GM19467 (cell line): ENCODE measurements at regions not wholly inside any gene's neighbourhood (a gene's known extent, or its start where the extent isn't known, plus 50 kb on each side); places are given as distances from the start of the nearest gene placed in this dataset.

Experiments used
- ATAC-seq: cut with Tn5 transposase; IDR thresholded peaks from one replicate; pipeline ENCODE4 v1.9.1; 2021; ENCODE audit warnings: mild to moderate bottlenecking, moderate library complexity; ENCODE audit not compliant: unreplicated experiment

- no peak for ATAC-seq
Observed at GRCh38 chr2:221330436-221330835, 241.7 kb downstream of the EPHA4 start.

GRCh38 chr2:221334481-221335218 is 237.5 kb downstream of the EPHA4 start:
- no peak for ATAC-seq

- ATAC-seq: no peak
Observed at GRCh38 chr2:221335219-221335752, 236.8 kb downstream of the EPHA4 start.

- no peak for ATAC-seq
Observed at GRCh38 chr2:221336967-221337366, 235.1 kb downstream of the EPHA4 start.

- no peak for ATAC-seq
Observed at GRCh38 chr2:221337957-221338685, 234.0 kb downstream of the EPHA4 start.

DNA sequence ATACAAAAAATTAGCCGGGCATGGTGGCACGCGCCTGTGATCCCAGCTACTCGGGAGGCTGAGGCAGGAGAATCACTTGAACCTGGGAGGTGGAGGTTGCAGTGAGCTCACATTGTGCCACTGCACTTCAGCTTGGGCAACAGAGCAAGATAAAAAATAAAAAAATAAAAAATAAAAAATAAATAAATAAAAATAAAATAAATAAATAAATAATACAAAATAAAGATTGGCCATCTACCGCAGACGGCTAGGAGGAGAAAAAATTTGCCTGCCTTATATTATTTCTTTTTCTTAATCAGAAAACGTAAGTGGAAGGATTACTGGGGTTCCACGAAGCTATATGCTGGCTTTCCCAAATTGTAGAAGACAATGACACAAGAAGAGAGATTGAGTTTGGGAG is 229.7 kb downstream of the EPHA4 start:
- no peak for ATAC-seq

- ATAC-seq: no peak
Observed at GRCh38 chr2:221343524-221343923, 228.6 kb downstream of the EPHA4 start.

GRCh38 chr2:221345516-221345915 is 226.6 kb downstream of the EPHA4 start:
- ATAC-seq: no peak

DNA sequence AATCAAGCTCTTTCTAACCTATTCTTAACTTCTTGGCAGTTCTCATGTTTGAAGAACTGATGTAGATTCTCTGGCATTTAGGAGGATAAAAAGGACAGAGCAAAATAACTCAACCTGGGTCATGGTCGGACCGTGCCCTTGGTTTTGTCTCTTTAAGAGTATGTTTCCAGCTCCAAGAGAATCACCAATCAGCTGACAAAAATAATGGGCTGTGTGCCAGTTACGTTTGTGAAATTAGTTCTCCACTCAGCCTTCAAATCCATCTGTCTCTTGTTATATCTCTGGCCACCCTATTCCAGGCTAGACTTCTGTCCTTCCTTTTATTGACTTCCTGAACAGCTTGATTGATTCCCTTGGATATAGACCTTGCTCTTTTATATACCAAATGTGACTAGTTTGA is 225.7 kb downstream of the EPHA4 start:
- ATAC-seq: no peak

DNA sequence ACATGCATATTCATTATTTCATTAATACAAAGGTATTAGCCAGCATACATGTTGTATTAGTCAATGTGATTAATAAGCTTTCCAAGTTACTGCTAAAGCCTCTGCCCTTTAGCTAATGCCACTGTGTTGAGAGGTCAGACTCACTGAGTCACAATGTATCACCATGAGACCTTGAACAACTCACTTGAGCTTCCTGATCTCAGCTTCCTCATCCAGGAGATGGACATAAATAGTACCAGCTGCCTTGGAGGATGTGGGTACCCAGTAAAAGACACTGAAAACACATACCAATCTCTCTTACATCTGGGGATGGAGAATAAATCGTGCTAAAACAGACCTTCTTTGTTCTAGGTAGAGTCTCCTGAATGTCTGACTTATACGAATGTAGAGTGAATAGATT is 224.6 kb downstream of the EPHA4 start:
- no peak for ATAC-seq

GRCh38 chr2:221350616-221351015 is 221.5 kb downstream of the EPHA4 start:
- ATAC-seq: no peak

DNA sequence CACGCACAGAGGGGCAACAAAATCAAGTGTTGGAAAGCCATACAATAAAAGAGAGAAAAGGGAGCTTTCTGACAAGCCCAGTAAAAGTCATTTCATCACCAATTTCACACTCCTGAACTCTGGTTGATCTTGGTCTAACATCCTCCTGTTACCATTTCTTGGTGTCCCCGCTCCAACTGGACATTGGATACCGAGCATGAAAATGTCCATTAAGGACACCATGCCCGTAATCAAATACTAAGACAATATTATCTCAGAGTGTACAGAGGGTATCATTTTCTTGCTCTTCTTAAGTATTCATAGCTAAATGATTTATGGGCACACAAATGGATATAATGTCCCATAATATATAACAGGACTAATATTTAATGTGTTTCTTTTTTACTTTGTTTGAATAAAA is 218.9 kb downstream of the EPHA4 start:
- no peak for ATAC-seq

- no peak for ATAC-seq
Observed at GRCh38 chr2:221360312-221360711, 211.8 kb downstream of the EPHA4 start.

DNA sequence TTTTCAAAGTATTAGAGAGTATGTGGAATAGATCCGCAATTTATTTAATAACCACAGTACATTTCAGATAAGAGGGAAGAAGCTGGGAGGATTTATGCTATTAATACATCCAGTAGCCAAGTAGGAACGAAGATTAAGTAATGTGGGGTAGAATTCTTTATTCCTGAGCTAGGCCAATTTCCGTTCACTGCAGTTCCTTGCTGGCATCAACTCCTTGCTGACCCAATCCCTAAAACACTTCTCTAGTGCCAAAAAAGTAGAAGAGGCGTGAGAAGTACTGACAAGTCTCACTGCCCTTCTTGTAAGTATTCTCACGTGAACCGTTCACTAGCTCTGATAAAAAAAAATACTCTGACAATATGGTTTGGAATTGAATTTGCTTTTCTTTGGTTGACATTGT is 211.4 kb downstream of the EPHA4 start:
- ATAC-seq: no peak

DNA sequence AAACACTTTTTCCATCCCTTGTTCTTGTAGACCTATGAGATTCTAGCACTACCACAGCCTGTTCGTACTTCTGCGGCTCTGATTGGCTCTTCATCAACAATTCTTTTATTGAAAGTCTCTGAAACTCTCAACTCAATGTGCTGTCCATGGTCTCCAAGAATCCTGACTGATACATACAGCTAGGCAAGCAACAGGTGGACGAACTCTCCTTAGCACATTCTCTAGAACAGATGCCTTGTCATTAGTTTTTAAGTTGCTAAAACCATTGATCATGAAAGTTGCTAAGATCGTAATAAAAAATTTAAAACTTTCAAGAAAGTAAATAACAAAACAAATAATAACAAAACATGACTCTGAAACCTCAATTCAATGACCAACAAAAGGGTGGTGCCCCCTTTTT is 210.5 kb downstream of the EPHA4 start:
- ATAC-seq: no peak

DNA sequence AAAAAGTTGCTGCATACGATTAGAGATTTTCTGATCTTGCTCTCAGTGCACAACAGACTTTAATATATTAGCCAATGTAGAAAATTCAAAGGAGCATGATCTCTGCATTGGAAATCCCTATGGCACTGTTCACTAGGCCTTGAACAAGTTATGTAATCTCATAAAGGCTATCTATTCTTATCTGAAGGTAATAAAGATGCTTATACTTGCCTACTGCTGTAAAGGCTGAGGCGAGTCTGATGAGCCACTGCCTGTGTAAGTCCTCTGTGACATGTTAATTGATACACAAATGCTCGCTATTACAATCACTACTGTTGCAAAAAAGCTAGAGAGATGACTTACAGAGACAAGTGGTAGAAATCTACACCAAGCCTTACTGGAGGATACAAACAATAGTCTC is 207.4 kb downstream of the EPHA4 start:
- no peak for ATAC-seq
